HG02798 (cell line): ENCODE measurements at regions not wholly inside any gene's neighbourhood (a gene's known extent, or its start where the extent isn't known, plus 50 kb on each side); places are given as distances from the start of the nearest gene placed in this dataset.

Experiments used
- ATAC-seq: cut with Tn5 transposase; IDR thresholded peaks from one replicate; pipeline ENCODE4 v1.9.1; 2021; ENCODE audit warnings: mild to moderate bottlenecking; ENCODE audit not compliant: unreplicated experiment, poor library complexity

- no peak for ATAC-seq
Measured at GRCh38 chr6:43912116-43912577, 142.1 kb downstream of the VEGFA start.

- no peak for ATAC-seq
Measured at GRCh38 chr6:43911354-43912115, 141.5 kb downstream of the VEGFA start.

GRCh38 chr6:43910638-43911353, 140.8 kb downstream of the VEGFA start:
- no peak for ATAC-seq

GRCh38 chr6:43910149-43910637, 140.2 kb downstream of the VEGFA start:
- ATAC-seq: no peak

GRCh38 chr6:43909474-43910148, 139.6 kb downstream of the VEGFA start:
- ATAC-seq: no peak

- no peak for ATAC-seq
Measured at GRCh38 chr6:43907789-43908472, 137.9 kb downstream of the VEGFA start.

GRCh38 chr6:43907312-43907711, 137.3 kb downstream of the VEGFA start:
- ATAC-seq: no peak

GRCh38 chr6:43904311-43905123, 134.5 kb downstream of the VEGFA start:
- ATAC-seq: no peak

GRCh38 chr6:43903739-43904290, 133.8 kb downstream of the VEGFA start:
- no peak for ATAC-seq

GRCh38 chr6:43901733-43902230, 131.8 kb downstream of the VEGFA start:
- ATAC-seq: no peak

- no peak for ATAC-seq
Measured at GRCh38 chr6:43900916-43901732, 131.1 kb downstream of the VEGFA start.

GRCh38 chr6:43900560-43900915, 130.5 kb downstream of the VEGFA start:
- no peak for ATAC-seq

GRCh38 chr6:43899830-43900229, 129.8 kb downstream of the VEGFA start:
- ATAC-seq: no peak

GRCh38 chr6:43898358-43899131, 128.5 kb downstream of the VEGFA start:
- no peak for ATAC-seq

GRCh38 chr6:43897571-43898302, 127.7 kb downstream of the VEGFA start:
- ATAC-seq: no peak

- ATAC-seq: no peak
Measured at GRCh38 chr6:43896329-43897255, 126.6 kb downstream of the VEGFA start.
